HG03558 (cell line): ENCODE measurements at regions not wholly inside any gene's neighbourhood (a gene's known extent, or its start where the extent isn't known, plus 50 kb on each side); places are given as distances from the start of the nearest gene placed in this dataset.
"Not testable (repeated sequence)": the region's sequence is repeated elsewhere in the genome, so short reads cannot be mapped to it uniquely, and the experiment has no call there.

Experiments
- ATAC-seq: cut with Tn5 transposase; IDR thresholded peaks from one replicate; pipeline ENCODE4 v1.9.1; 2021; ENCODE audit warnings: moderate number of reproducible peaks; ENCODE audit not compliant: unreplicated experiment; ENCODE audit errors: extremely low read depth

GRCh38 chr5:97476852-97477534, 293.9 kb upstream of the RIOK2 start:
- ATAC-seq = no peak

GRCh38 chr5:97478483-97478882, 295.4 kb upstream of the RIOK2 start:
- no peak for ATAC-seq

- no peak for ATAC-seq
Measured at GRCh38 chr5:97480313-97480712, 297.3 kb upstream of the RIOK2 start.

- no peak for ATAC-seq
Measured at GRCh38 chr5:97488126-97488668, 305.1 kb upstream of the RIOK2 start.

- ATAC-seq = no peak
Measured at GRCh38 chr5:97489010-97489840, 306.2 kb upstream of the RIOK2 start.

GRCh38 chr5:97494465-97494864, 311.4 kb upstream of the RIOK2 start:
- ATAC-seq = no peak

DNA sequence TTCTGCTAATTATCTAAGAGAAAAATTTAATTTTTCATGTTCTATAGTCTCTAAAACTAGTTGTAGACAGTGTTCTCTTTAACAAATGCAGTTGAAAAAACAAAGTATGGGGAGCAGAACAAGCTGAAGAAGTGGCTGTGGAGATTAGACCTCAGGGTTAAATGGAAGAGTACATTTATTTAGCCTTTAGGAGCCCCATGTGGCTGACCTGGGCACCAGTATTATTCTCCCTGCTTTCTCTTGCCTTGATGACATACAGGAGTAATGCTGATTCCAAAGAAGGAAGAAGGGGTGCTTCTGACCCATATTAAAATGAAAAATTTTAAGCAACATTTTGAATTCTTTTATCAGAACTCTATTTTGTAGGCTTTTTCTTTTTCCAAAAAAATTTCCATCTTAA, 312.3 kb upstream of the RIOK2 start:
- no peak for ATAC-seq

GRCh38 chr5:97496037-97496436, 313.0 kb upstream of the RIOK2 start:
- no peak for ATAC-seq

GRCh38 chr5:97498657-97499056, 315.6 kb upstream of the RIOK2 start:
- ATAC-seq = no peak

DNA sequence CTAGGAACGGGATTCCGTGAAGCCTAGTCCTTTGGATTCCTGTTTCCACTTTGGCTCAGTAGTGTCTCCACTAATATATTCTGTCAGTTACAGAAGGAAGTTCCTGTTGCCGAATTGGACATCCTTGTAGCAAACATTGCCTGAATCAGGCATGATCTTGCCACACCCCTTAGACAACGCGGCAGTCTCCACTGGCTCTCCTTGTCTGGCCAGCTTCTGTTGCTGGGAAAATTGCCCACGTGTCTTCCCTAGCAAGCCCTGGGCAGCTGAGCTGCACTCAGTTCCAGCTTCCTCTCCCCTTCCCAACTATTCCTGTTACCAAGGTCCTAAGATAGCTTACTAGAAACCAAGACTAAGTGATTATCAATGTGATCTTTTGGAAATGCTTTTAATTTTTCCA, 316.6 kb upstream of the RIOK2 start:
- ATAC-seq = no peak

- no peak for ATAC-seq
Measured at GRCh38 chr5:97501286-97501964, 318.4 kb upstream of the RIOK2 start.

GRCh38 chr5:97501965-97502305, 318.9 kb upstream of the RIOK2 start:
- no peak for ATAC-seq

DNA sequence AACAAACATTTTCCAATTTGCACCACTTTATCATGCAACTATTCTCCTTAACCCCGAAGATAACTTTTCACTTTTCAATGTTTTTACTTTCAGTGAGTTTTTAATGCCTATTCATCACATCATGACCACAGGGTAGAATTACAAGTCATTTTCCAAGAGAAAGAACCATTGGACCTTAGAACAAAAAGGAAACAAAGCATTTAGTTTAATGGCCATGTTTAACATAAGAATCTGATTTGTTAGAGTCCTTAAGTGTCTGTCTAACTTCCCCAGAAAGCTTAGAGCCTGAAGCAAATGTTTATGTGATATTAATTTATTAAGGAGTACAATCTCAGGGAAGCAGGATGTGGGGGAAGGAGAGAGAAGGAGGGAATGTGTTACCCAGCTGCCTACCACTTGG, 325.8 kb upstream of the RIOK2 start:
- no peak for ATAC-seq

GRCh38 chr5:97519565-97519964, 336.5 kb upstream of the RIOK2 start:
- not testable (repeated sequence) for ATAC-seq

- ATAC-seq = not testable (repeated sequence)
Measured at GRCh38 chr5:97523336-97523735, 340.3 kb upstream of the RIOK2 start.

GRCh38 chr5:97525780-97526179, 342.7 kb upstream of the RIOK2 start:
- no peak for ATAC-seq

DNA sequence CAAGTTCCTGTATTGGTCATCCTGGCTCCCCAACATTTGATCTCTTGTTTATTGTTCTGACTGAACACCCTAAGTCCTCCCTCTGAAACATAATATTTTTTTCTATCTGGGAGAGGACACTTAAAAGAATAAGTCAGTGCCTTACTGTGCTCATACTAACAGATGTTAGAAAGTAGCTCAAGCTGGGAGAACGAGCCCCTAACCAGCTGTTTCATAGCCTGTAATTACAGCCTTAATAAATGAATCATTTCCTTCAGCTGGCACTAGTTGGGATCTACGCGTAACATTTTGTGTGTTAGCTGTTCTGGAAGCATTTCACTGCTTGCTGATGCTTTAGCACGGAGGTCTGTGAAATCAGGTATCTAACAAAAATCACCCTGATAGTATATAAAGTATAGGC, 345.9 kb upstream of the RIOK2 start:
- no peak for ATAC-seq

- ATAC-seq = no peak
Measured at GRCh38 chr5:97529354-97529985, 346.4 kb upstream of the RIOK2 start.

GRCh38 chr5:97531549-97531948, 348.5 kb upstream of the RIOK2 start:
- ATAC-seq = peak; percentile 59

- ATAC-seq = peak; percentile 66
Measured at GRCh38 chr5:97534166-97534565, 351.1 kb upstream of the RIOK2 start.

GRCh38 chr5:97536683-97537082, 353.6 kb upstream of the RIOK2 start:
- no peak for ATAC-seq
